ENCODE measurements at regions not wholly inside any gene's neighbourhood (a gene's known extent, or its start where the extent isn't known, plus 50 kb on each side); places are given as distances from the start of the nearest gene placed in this dataset.

DNA sequence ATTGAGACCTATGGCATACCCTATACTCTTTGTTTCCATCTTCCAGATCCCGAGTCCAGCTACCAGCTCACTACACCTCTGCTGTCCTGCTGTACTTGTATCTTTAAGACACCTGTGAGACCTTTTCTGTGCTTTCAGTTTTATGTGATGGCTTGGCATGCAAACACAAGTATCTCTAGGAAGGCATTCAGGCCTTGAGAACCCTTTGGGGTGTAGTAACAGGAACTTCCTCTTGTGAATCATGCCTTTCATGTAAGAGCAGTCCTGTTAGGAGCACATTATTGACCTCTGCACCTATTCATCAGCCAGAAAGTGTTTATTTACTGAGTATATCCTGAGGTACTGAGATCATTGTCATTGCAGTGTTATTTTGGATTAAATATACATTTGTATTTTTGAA, 87.0 kb upstream of the HTR2A start:
- TF ChIP-seq CTCF (IDR thresholded peaks at IDR 0.05) (no peak), EZH2 (IDR thresholded peaks at IDR 0.05; ENCODE audit: borderline replicate concordance, insufficient read depth, low read depth, low read length, poor library complexity, severe bottlenecking) (no peak)

All from B cell (primary cell).